Osteocyte (in vitro differentiated cells): ENCODE measurements at regions not wholly inside any gene's neighbourhood (a gene's known extent, or its start where the extent isn't known, plus 50 kb on each side); places are given as distances from the start of the nearest gene placed in this dataset.

Experiments
- DNase-seq: peaks from one replicate; pipeline ENCODE4 v3.0.0; 2021; ENCODE audit warnings: mixed read lengths; ENCODE audit not compliant: unreplicated experiment; ENCODE audit errors: extremely low spot score
- H3K27ac Mint-ChIP-seq: one replicate; pipeline ENCODE4 v1.8.0; 2021; ENCODE audit warnings: mild to moderate bottlenecking, mixed read lengths; ENCODE audit not compliant: unreplicated experiment
- H3K27me3 Mint-ChIP-seq: one replicate; pipeline ENCODE4 v1.8.0; 2021; ENCODE audit warnings: mixed read lengths; ENCODE audit not compliant: unreplicated experiment
- H3K36me3 Mint-ChIP-seq: one replicate; pipeline ENCODE4 v1.8.0; 2021; ENCODE audit warnings: mixed read lengths; ENCODE audit not compliant: unreplicated experiment
- H3K4me1 Mint-ChIP-seq: one replicate; pipeline ENCODE4 v1.8.0; 2021; ENCODE audit warnings: mixed read lengths; ENCODE audit not compliant: unreplicated experiment
- H3K4me3 Mint-ChIP-seq: one replicate; pipeline ENCODE4 v1.8.0; 2021; ENCODE audit warnings: mild to moderate bottlenecking, moderate library complexity, mixed read lengths; ENCODE audit not compliant: unreplicated experiment
- H3K9me3 Mint-ChIP-seq: one replicate; pipeline ENCODE4 v1.8.0; 2021; ENCODE audit warnings: mixed read lengths; ENCODE audit not compliant: unreplicated experiment
- TF ChIP-seq, protein P1 (sequence below): fragments of 200-600 bp; sonication (generic); IDR thresholded peaks from 2 replicates; pipeline ENCODE4 v1.5.0; 2021; ENCODE audit warnings: antibody characterized with exemption, mild to moderate bottlenecking, moderate library complexity

- Mint-ChIP-seq H3K27me3 (no peaks in the 10 kb centered on the region), H3K4me3 (no peak overlapping the region), H3K4me1 (peaks cover 16% of the 10 kb centered on the region), H3K27ac (no peak overlapping the region), H3K9me3 (peaks cover 7% of the 10 kb centered on the region), H3K36me3 (no peaks in the 10 kb centered on the region)
- TF ChIP-seq, protein P1, sequence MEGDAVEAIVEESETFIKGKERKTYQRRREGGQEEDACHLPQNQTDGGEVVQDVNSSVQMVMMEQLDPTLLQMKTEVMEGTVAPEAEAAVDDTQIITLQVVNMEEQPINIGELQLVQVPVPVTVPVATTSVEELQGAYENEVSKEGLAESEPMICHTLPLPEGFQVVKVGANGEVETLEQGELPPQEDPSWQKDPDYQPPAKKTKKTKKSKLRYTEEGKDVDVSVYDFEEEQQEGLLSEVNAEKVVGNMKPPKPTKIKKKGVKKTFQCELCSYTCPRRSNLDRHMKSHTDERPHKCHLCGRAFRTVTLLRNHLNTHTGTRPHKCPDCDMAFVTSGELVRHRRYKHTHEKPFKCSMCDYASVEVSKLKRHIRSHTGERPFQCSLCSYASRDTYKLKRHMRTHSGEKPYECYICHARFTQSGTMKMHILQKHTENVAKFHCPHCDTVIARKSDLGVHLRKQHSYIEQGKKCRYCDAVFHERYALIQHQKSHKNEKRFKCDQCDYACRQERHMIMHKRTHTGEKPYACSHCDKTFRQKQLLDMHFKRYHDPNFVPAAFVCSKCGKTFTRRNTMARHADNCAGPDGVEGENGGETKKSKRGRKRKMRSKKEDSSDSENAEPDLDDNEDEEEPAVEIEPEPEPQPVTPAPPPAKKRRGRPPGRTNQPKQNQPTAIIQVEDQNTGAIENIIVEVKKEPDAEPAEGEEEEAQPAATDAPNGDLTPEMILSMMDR = no peak
- no peak for DNase-seq
Observed at GRCh38 chr1:55536545-55536865, 321.3 kb upstream of the USP24 start.

DNA sequence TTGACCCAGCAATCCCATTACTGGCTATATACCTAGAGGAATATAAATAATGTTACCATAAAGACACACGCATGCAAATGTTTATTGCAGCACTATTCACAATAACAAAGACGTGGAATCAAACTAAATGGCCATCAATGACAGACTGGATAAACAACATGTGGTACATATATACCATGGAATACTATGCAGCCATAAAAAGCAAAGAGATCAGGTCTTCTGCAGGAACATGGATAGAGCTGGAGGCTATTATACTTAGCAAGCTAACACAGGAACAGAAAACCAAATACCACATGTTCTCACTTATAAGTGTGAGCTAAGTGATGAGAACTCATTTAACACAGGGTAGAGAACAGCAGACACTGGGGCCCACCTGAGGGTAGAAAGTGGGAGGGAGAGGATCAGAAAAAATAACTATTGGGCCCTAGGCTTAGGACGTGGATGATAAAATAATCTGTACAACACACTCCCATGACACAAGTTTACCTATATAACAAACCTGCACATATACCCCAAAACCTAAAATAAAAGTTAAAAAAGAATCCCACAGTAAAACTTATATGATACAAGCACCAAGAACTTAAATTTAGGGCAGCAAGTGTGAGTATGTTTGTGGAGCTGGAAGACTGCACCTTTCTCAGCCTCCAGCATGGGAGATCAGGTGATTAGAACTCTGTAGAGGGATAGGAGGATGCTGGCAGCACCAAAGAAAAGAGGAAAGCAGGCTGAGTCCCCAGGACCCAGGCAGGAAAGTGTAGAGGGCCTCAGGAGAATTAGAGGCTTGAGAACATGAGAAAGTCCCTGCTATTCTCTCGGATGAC is 320.8 kb upstream of the USP24 start:
- no peak for DNase-seq
- peaks cover 15% of the 10 kb centered on the region for H3K4me1 Mint-ChIP-seq
- TF ChIP-seq, protein P1 = no peak
- no peaks in the 10 kb centered on the region for H3K36me3 Mint-ChIP-seq
- H3K9me3 Mint-ChIP-seq = peaks cover 7% of the 10 kb centered on the region
- H3K27me3 Mint-ChIP-seq = no peaks in the 10 kb centered on the region
- no peak overlapping the region for H3K27ac Mint-ChIP-seq
- no peak overlapping the region for H3K4me3 Mint-ChIP-seq

GRCh38 chr1:55534565-55535121 is 319.5 kb upstream of the USP24 start:
- H3K27ac Mint-ChIP-seq = no peak overlapping the region
- H3K36me3 Mint-ChIP-seq = no peaks in the 10 kb centered on the region
- H3K4me3 Mint-ChIP-seq = no peak overlapping the region
- peaks cover 7% of the 10 kb centered on the region for H3K9me3 Mint-ChIP-seq
- DNase-seq = no peak
- TF ChIP-seq, protein P1 = no peak
- no peaks in the 10 kb centered on the region for H3K27me3 Mint-ChIP-seq
- H3K4me1 Mint-ChIP-seq = peaks cover 8% of the 10 kb centered on the region

DNA sequence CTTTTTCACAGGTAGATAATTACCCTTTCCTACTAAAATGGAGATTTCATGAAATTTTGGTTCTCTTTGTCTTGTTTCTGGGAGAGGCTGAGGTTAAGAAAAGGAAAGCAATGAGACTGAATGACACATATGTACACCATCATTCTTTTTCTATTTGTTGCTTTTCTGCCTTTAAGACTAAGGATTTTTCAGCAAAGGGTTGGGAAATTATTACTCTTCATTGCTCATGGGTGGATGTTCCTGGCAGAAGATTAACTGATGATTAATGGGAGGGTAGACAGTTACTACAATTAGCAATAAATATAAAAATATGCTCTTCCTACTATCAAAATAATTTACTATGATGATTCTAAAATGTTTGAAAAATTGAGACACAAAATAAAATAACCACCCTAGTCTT is 316.5 kb upstream of the USP24 start:
- Mint-ChIP-seq H3K27ac (no peak overlapping the region), H3K4me1 (peaks cover 5% of the 10 kb centered on the region), H3K4me3 (no peak overlapping the region), H3K27me3 (no peaks in the 10 kb centered on the region), H3K36me3 (no peaks in the 10 kb centered on the region), H3K9me3 (no peaks in the 10 kb centered on the region)
- TF ChIP-seq, protein P1 = no peak
- DNase-seq = no peak

DNA sequence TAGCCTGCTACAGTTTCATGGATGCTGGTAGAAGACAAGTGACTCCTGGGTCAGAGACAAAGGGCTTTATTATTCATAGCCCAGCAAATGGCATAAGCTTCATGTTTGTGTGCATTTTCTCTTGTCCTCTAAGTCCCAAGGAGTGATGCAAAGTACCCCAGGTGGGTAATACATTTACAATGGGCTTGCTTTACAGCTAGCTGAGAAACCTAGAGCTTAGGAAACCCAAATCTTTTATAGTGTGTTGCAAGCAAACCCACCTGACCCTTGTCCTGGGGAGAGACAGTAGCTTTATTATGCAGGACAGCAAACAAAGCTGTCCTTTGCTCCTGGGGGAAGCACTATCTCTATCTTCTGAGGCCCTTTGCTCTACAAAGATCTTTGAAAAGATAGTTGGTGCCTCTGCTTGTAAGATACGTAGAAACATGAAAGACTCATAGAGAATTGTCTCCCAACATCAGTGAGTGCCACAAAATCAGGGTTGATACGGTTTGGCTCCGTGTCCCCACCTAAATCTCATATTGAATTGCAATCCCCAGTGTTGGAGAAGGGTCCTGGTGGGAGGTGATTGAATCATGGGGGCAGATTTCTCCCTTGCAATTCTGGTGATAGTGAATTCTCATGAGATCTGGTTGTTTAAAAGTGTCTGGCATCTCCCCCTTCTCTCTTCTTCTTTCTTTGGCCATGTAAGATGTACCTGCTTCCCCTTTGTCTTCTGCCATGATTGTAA is 315.8 kb upstream of the USP24 start:
- H3K36me3 Mint-ChIP-seq = no peaks in the 10 kb centered on the region
- no peak for DNase-seq
- H3K9me3 Mint-ChIP-seq = no peaks in the 10 kb centered on the region
- H3K4me3 Mint-ChIP-seq = no peak overlapping the region
- no peak overlapping the region for H3K27ac Mint-ChIP-seq
- no peaks in the 10 kb centered on the region for H3K27me3 Mint-ChIP-seq
- no peaks in the 10 kb centered on the region for H3K4me1 Mint-ChIP-seq
- TF ChIP-seq, protein P1 = no peak
